ENCODE measurements at regions not wholly inside any gene's neighbourhood (a gene's known extent, or its start where the extent isn't known, plus 50 kb on each side); places are given as distances from the start of the nearest gene placed in this dataset.

DNA sequence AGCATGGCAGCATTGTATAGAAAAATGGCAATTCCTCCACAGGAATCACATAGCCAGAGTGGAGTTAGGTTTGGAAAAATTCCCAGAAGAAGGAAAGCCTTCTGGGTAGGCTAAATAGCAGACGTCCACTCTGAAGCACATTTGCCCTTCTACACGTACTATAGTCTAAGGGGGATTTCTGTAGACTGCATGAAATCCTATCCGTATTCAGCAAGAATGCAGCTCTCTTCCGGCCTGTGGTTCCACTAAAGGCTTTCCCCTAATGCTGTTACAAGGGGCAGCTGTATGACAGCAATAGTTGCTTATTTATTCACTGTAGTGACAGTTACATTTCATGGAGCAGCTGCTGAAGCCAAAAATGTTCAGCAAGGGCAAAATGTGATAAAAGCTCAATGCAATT lies 263.6 kb downstream of the RWDD3 start:
- TF ChIP-seq, protein P1, sequence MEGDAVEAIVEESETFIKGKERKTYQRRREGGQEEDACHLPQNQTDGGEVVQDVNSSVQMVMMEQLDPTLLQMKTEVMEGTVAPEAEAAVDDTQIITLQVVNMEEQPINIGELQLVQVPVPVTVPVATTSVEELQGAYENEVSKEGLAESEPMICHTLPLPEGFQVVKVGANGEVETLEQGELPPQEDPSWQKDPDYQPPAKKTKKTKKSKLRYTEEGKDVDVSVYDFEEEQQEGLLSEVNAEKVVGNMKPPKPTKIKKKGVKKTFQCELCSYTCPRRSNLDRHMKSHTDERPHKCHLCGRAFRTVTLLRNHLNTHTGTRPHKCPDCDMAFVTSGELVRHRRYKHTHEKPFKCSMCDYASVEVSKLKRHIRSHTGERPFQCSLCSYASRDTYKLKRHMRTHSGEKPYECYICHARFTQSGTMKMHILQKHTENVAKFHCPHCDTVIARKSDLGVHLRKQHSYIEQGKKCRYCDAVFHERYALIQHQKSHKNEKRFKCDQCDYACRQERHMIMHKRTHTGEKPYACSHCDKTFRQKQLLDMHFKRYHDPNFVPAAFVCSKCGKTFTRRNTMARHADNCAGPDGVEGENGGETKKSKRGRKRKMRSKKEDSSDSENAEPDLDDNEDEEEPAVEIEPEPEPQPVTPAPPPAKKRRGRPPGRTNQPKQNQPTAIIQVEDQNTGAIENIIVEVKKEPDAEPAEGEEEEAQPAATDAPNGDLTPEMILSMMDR (IDR thresholded peaks at IDR 0.05; ENCODE audit: insufficient read depth, low read length) = no peak
- no peak for TF ChIP-seq POLR2AphosphoS5 (IDR thresholded peaks at IDR 0.05; ENCODE audit: low read depth)
- TF ChIP-seq, protein P2, sequence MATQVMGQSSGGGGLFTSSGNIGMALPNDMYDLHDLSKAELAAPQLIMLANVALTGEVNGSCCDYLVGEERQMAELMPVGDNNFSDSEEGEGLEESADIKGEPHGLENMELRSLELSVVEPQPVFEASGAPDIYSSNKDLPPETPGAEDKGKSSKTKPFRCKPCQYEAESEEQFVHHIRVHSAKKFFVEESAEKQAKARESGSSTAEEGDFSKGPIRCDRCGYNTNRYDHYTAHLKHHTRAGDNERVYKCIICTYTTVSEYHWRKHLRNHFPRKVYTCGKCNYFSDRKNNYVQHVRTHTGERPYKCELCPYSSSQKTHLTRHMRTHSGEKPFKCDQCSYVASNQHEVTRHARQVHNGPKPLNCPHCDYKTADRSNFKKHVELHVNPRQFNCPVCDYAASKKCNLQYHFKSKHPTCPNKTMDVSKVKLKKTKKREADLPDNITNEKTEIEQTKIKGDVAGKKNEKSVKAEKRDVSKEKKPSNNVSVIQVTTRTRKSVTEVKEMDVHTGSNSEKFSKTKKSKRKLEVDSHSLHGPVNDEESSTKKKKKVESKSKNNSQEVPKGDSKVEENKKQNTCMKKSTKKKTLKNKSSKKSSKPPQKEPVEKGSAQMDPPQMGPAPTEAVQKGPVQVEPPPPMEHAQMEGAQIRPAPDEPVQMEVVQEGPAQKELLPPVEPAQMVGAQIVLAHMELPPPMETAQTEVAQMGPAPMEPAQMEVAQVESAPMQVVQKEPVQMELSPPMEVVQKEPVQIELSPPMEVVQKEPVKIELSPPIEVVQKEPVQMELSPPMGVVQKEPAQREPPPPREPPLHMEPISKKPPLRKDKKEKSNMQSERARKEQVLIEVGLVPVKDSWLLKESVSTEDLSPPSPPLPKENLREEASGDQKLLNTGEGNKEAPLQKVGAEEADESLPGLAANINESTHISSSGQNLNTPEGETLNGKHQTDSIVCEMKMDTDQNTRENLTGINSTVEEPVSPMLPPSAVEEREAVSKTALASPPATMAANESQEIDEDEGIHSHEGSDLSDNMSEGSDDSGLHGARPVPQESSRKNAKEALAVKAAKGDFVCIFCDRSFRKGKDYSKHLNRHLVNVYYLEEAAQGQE (IDR thresholded peaks at IDR 0.05; ENCODE audit: insufficient replicate concordance, low read depth) = no peak
